ENCODE measurements at regions not wholly inside any gene's neighbourhood (a gene's known extent, or its start where the extent isn't known, plus 50 kb on each side); places are given as distances from the start of the nearest gene placed in this dataset.

DNA sequence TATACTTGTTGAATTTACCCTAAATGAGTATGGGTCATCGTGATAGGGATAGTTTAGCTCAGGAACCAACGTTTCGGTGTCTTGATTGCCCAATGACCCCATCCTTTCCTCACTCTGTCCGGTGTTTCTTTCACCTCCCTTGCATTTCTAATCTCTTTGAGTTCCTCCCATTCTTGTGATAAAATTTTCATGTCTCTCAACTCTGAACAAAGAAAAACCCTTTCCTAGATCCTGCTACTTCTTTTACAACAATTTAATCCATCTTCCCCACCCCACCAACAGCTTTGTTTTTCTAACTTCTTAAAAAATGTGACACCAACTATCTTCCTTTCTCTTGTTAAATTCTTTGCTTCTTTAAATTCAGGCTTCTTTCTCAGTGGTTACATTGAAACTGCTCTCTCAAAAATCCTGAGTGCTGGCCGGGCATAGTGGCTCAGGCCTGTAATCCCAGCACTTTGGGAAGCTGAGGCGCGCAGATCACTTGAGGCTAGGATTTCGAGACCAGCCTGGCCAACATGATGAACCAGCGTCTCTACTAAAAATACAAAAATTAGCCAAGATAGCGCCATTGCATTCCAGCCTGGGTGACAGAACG lies 130.3 kb upstream of the MINDY3 start:
- no peak for DNase-seq (ENCODE audit: low read depth)
- H3K4me3 ChIP-seq (ENCODE audit: low read depth, low read length), result no peak overlapping the region
- TF ChIP-seq, protein P1, sequence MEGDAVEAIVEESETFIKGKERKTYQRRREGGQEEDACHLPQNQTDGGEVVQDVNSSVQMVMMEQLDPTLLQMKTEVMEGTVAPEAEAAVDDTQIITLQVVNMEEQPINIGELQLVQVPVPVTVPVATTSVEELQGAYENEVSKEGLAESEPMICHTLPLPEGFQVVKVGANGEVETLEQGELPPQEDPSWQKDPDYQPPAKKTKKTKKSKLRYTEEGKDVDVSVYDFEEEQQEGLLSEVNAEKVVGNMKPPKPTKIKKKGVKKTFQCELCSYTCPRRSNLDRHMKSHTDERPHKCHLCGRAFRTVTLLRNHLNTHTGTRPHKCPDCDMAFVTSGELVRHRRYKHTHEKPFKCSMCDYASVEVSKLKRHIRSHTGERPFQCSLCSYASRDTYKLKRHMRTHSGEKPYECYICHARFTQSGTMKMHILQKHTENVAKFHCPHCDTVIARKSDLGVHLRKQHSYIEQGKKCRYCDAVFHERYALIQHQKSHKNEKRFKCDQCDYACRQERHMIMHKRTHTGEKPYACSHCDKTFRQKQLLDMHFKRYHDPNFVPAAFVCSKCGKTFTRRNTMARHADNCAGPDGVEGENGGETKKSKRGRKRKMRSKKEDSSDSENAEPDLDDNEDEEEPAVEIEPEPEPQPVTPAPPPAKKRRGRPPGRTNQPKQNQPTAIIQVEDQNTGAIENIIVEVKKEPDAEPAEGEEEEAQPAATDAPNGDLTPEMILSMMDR (conservative IDR thresholded peaks at IDR 0.05; ENCODE audit: low read depth, low read length), result no peak

DNA sequence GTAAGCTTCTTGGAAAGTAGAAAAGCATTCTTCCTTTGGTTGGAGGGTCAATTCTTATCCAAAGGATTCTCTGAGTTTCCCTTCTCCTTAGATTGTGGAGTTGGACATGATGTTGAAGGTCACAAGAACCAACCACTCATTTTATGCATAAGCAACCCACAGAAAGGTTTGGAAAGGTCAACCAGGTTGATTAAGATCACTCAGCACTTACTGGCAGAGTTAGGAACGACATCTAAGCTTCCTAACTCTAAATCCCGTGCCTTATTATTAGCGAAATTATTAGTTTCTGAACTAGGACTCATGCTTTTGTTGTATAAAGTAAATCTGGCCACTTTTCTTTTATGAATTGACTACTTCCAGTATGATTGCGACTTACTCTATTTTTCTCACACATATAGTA lies 137.0 kb upstream of the MINDY3 start:
- TF ChIP-seq, protein P1 (conservative IDR thresholded peaks at IDR 0.05; ENCODE audit: low read depth, low read length), result no peak
- no peak for DNase-seq (ENCODE audit: low read depth)

DNA sequence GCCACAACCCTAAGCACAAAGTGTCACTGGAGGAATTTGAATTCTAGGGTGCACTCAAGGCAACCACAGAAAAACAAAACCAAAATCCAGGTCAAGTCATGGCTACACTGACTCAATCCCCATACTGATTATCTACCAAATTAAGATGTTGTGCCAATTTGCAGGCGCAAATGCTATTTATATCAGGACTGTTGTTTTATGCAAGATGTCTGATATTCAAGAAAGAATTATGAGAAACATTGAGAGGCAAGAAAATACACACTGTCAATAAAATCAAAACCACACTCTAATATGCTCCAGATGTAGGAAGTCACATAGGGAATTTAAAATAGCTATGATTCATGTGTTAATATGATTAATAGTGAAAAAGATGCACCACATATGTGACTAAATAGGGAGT lies 141.3 kb upstream of the MINDY3 start:
- DNase-seq (ENCODE audit: low read depth), result no peak
- TF ChIP-seq, protein P1 (conservative IDR thresholded peaks at IDR 0.05; ENCODE audit: low read depth, low read length), result no peak
- H3K4me3 ChIP-seq (ENCODE audit: low read depth, low read length), result no peak overlapping the region

More for the DNA sequence above, 137.0 kb upstream of the MINDY3 start:
- H3K4me3 ChIP-seq (ENCODE audit: low read depth, low read length), result no peak overlapping the region

DNA sequence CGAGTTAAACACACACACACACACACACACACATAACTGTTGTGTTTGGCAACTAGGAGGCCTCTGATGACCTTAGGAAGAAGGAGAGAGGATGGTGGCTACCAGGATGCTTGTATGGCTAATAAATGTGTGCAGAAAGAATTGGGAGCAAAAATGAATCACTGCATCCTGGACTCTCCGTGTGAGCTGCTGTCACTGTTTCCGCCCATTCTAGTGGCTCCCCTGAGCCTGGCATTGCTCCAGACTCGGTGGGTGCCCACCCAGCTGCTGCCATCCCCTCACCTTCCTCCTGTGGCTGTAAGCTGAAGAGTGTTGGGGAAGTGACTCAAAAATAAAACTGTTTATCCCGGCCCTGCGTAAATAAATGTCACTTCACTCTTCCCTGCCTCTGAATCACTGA lies 149.5 kb upstream of the MINDY3 start:
- TF ChIP-seq, protein P1 (conservative IDR thresholded peaks at IDR 0.05; ENCODE audit: low read depth, low read length), result no peak
- DNase-seq (ENCODE audit: low read depth), result no peak
- no peak overlapping the region for H3K4me3 ChIP-seq (ENCODE audit: low read depth, low read length)

DNA sequence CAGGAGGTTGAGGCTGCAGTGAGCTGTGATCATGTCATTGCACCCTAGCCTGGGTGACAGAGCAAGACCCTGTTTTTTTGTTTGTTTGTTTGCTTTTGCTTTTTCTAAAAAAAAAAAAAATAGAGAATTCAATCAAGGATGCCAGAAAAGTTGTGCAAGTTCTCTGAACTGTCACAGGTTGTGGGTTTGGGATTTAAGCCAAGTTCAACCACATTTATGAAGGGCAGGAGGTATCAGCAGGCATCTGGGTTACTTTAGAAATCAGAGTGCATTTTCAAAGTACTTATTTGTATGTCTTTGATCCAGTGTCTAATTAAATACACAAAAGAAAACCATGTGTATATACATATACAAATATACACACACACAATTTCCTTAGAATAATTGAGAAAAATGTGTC lies 151.2 kb upstream of the MINDY3 start:
- H3K4me3 ChIP-seq (ENCODE audit: low read depth, low read length), result no peak overlapping the region
- peak; percentile 0 for DNase-seq (ENCODE audit: low read depth)
- TF ChIP-seq, protein P1 (conservative IDR thresholded peaks at IDR 0.05; ENCODE audit: low read depth, low read length), result no peak

DNA sequence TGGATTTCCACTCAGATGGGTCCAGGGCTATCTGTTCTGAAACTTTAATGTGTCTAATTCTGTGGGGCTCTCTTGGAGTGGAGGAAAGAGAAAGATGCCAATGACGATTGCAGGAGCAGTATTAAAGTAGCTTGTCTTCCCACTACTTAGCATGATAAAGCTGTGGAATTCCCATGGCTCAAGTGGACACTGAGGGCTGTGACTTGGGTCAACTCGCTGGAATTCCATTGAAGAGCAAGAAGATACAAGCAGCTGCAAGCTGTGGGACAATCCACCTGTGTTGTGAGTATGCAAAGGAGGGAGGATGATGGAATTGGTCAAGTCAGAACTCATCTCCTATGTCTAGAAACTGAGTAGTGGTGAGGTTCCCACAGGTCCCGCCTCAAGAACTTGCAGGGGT lies 154.2 kb upstream of the MINDY3 start:
- no peak for DNase-seq (ENCODE audit: low read depth)
- TF ChIP-seq, protein P1 (conservative IDR thresholded peaks at IDR 0.05; ENCODE audit: low read depth, low read length), result no peak

DNA sequence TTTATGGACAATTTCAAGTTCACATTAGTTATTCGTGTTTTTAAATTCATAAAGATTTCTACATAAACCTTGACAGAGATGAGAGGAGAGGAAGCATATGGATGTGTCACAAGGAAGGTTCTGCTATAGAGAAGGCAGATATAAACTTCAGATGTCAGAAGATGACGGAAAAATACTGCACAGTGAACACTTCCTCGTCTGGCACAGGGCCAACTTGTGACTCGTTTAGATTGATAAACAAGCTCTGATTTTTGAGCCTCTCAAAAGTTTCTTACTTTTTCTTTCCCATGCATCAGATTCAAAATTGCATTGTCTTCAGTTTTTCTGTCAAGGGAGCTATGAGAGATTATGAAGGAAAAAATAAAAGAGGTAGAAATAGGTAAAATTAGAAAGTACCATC lies 156.4 kb upstream of the MINDY3 start:
- no peak for DNase-seq (ENCODE audit: low read depth)
- TF ChIP-seq, protein P1 (conservative IDR thresholded peaks at IDR 0.05; ENCODE audit: low read depth, low read length), result no peak

More for the DNA sequence above, 154.2 kb upstream of the MINDY3 start:
- H3K4me3 ChIP-seq (ENCODE audit: low read depth, low read length), result no peak overlapping the region

More for the DNA sequence above, 156.4 kb upstream of the MINDY3 start:
- no peak overlapping the region for H3K4me3 ChIP-seq (ENCODE audit: low read depth, low read length)
